AG20443 (cell line): ENCODE measurements at regions not wholly inside any gene's neighbourhood (a gene's known extent, or its start where the extent isn't known, plus 50 kb on each side); places are given as distances from the start of the nearest gene placed in this dataset.

Source experiments
- DNase-seq: peaks from one replicate; pipeline ENCODE4 v3.0.0; 2012; ENCODE audit warnings: low spot score, mixed read lengths

DNA sequence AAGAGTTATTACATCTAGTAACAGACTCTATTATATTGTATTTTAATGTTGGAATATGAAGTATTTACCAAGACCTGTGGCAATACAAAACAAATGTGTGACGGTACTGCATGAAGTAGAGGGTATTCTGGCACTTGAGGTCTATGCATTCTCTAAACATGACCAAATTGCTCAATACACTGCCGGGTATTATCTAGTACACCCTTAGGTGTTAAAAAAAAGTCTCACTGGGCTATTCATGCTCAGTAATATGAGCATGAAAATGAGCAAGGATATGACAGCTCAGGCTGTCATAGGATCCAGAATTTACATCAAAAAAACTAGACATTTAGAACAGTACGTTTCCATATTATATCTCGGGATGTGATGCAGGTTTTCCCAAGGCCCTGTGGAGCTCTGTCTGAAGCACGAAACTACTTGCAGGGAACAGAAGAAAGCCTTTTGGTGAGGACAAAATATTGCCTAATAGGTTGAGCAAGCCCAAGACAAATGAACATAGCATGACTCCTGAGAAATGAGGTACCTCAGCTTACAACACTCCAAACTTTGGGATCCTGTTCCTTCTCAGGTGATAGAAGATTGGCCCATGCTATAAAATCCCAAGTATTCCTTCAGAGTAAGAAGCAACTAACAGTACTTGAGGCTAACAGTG lies 74.1 kb upstream of the MAOA start:
- no peak for DNase-seq

DNA sequence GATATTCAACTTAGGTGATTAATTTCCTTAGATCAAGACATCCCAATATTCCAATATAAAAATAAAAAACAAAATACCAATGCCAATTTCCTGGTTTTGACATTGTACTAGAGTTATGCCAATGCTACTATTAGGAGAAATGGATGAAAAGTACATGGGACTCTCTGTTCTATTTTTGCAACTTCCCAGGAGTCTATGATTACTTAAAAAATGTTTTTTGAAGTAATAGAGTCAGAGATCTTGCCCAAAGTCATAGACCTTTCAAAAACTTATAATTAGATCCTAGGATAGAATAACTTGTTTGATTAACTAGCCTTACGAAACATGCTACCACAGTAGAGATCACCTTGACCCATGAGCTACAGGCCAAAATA lies 73.6 kb upstream of the MAOA start:
- no peak for DNase-seq

DNA sequence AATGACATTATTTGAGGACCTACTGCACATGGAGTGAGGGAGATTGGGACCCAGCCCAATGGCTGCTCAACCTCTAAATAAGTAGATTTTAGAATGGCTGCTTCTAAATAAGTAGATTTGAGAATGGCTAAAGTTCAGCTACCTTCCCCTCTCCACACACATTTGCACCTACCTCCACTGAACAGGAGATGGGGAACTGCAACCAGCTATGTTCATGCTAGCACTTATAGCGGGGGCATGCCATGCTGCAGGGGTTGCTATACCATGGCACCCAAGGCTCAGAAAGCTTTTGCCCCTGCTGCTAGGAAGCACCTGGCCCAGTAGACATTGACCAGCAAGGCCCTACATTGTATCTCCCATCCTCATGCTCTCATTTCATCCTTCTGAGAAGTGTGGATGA lies 70.2 kb upstream of the MAOA start:
- no peak for DNase-seq

DNA sequence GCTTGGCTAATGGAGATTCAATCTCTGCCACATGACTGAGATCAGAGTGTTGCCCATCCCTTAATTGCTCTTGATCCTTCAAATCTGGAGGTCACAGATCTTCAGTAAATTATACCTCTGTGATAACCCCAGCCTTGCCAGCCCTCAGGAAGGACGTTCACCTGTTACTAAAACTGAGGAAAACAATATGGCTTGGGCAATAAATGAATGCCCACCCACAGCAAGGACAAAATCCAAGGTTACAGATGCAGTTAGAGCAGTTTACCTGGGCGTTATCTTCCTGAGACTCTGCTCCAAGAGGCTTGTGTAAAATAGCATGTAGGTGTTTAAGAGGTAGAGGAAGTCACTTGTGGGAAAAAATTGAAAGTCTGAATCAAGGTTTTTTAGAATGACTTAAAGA lies 69.3 kb upstream of the MAOA start:
- DNase-seq = no peak

- DNase-seq = no peak
Observed at GRCh38 chrX:43589735-43590134, 66.4 kb upstream of the MAOA start.

DNA sequence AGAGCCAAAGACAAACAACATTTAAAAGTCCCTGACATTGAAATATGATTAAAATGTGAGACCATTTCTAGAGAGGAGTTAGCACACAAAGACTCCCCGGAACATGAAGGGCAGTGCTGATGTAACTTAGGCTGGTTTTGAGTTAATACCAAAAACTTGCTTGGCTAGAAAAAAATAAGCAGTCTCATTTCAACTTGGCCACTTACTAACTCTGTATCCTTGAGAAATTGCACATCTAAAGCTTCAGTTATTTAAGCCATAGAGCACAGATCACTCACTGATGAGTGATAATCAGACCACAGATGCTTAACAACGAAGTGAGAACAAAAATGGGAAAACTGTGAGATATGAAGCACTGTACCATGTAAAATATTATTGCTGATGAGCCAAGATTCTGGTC lies 65.9 kb upstream of the MAOA start:
- DNase-seq = no peak

DNA sequence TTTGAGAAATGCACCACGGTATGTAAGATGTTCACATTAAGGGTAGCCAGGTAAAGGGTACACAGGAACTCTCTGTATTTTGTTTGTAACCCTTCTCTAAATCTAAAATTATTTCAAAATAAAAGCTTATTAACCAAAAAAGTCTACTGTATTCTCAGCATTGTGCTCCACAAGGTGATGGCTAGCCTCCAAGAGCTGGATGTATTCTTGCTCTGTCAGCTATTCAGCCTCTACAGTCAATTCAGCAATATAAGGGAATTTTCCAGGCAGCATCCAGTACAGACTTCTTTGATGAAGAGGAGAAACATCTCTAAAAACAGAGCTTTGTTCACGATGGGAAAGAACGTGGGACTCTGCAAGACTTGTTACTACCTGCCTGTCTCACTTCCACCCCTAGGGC lies 63.5 kb upstream of the MAOA start:
- no peak for DNase-seq

GRCh38 chrX:43595931-43596330 lies 60.2 kb upstream of the MAOA start:
- no peak for DNase-seq

GRCh38 chrX:43604753-43605152 lies 51.3 kb upstream of the MAOA start:
- no peak for DNase-seq

DNA sequence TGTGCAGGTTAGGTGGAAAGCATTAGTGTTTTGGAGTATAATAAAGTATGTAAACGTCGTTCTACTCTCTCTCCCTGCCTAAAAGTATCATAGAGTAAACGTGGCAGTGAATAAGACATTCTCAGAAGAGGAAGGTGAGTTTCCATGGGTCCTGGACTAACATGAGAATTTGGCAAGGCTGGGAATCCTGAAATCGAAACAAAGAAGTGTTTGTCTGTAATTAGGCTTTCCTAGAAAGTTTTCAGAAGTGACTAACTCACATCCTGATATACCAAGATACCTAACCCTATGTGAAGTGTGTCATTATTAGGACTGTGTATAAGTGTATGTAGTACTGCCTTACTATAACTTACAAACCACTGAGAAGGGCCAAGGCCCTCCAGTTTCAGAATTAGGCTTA lies 50.7 kb upstream of the MAOA start:
- no peak for DNase-seq
